ENCODE measurements at regions not wholly inside any gene's neighbourhood (a gene's known extent, or its start where the extent isn't known, plus 50 kb on each side); places are given as distances from the start of the nearest gene placed in this dataset.
A peak's percentile ranks its signal among the peaks of the same experiment; 100 is the strongest.

- no TSS peak for BruUV-seq (replicated peaks)
- Histone ChIP-seq H3K27ac (ENCODE audit: extremely low read depth, low read depth, low read length) (no peak overlapping the region), H3K9me3 (replicated peaks; ENCODE audit: control insufficient read depth, insufficient read depth, low read depth, low read length) (no peaks in the 10 kb centered on the region), H3K36me3 (ENCODE audit: control insufficient read depth, insufficient read depth, low read length) (no peaks in the 10 kb centered on the region), H3K79me2 (ENCODE audit: control insufficient read depth, insufficient read depth, low read length) (no peaks in the 10 kb centered on the region), H3K4me3 (no peak overlapping the region), H3K9me1 (ENCODE audit: control insufficient read depth, insufficient read depth, low read length) (no peaks in the 10 kb centered on the region), H3K9ac (ENCODE audit: insufficient read depth in 1 of 2, low read depth in 2 of 2, low read length in 2 of 2) (no peak overlapping the region), H4K20me1 (replicated peaks; ENCODE audit: control insufficient read depth, insufficient read depth, low read length) (no peaks in the 10 kb centered on the region), H3K4me2 (ENCODE audit: insufficient read depth, low read length) (no peak overlapping the region), H2AFZ (ENCODE audit: low read depth, low read length) (no peak overlapping the region), H3K27me3 (ENCODE audit: control insufficient read depth in 2 of 2, insufficient read depth in 2 of 2, low read length in 2 of 2) (peaks cover 0 to 7% of the 10 kb centered on the region in 2 experiments; a peak in 1 of 5 replicates), H3K4me1 (replicated peaks in 1 of 2; ENCODE audit: control insufficient read depth in 2 of 2, insufficient read depth in 2 of 2, low read length in 2 of 2) (no peaks in the 10 kb centered on the region)
- peak; percentile 40; the same call in 1 of the 2 replicates for TF ChIP-seq RAD51 (IDR thresholded peaks at IDR 0.05; ENCODE audit: borderline replicate concordance, low read depth)
- peak; percentile 75 for TF ChIP-seq TFE3 (CRISPR knock-in tag; IDR thresholded peaks at IDR 0.05)
- no peak for TF ChIP-seq NFIX (CRISPR knock-in tag; IDR thresholded peaks at IDR 0.05; ENCODE audit: low read depth)
- TF ChIP-seq STAT5A (IDR thresholded peaks at IDR 0.05; ENCODE audit: borderline replicate concordance, low read length) = no peak
- ATAC-seq = no peak
- POLR2A ChIA-PET = interaction anchor here (0.8 kb wide), 1 partner anchor 10 kb away, joined by 3 read pairs; no protein-coding TSS in a partner anchor
- CTCF ChIA-PET (ENCODE audit: low intra/inter-chr PET ratio) = no interaction called here
- no peak for DNase-seq (ENCODE audit: extremely low read depth in 1 of 4, low spot score in 3 of 4)
- FAIRE-seq = no peak
- in situ Hi-C loops (cut with MboI) (no loop called here), intact Hi-C loops (cut with micrococcal nuclease) (no loop called here)
- WGBS (ENCODE audit: insufficient coverage, low coverage, missing lambda C conversion rate) = 0% methylated on average over 3 of the region's 3 CpGs
Measured at GRCh38 chr2:239649309-239649708, 248.5 kb upstream of the HDAC4 start.

- peaks cover 0 to 7% of the 10 kb centered on the region in 2 experiments; a peak in 1 of 5 replicates for H3K27me3 ChIP-seq (ENCODE audit: control insufficient read depth in 2 of 2, insufficient read depth in 2 of 2, low read length in 2 of 2)
- intact Hi-C loops (cut with micrococcal nuclease) = no loop called here
- H3K9me1 ChIP-seq (ENCODE audit: control insufficient read depth, insufficient read depth, low read length) = no peaks in the 10 kb centered on the region
- no TSS peak for BruUV-seq (replicated peaks)
- no peaks in the 10 kb centered on the region for H3K4me1 ChIP-seq (replicated peaks in 1 of 2; ENCODE audit: control insufficient read depth in 2 of 2, insufficient read depth in 2 of 2, low read length in 2 of 2)
- no peak overlapping the region for H3K9ac ChIP-seq (ENCODE audit: insufficient read depth in 1 of 2, low read depth in 2 of 2, low read length in 2 of 2)
- no peak for DNase-seq (ENCODE audit: extremely low read depth in 1 of 4, low spot score in 3 of 4)
- in situ Hi-C loops (cut with MboI) = no loop called here
- WGBS (ENCODE audit: insufficient coverage, low coverage, missing lambda C conversion rate) = 0% methylated on average over 1 of the region's 2 CpGs
- H3K27ac ChIP-seq (ENCODE audit: extremely low read depth, low read depth, low read length) = no peak overlapping the region
- ChIA-PET POLR2A (interaction anchor here (0.8 kb wide), 1 partner anchor 9 kb away, joined by 3 read pairs; no protein-coding TSS in a partner anchor), CTCF (ENCODE audit: low intra/inter-chr PET ratio) (no interaction called here)
- ATAC-seq = no peak
- no peaks in the 10 kb centered on the region for H3K36me3 ChIP-seq (ENCODE audit: control insufficient read depth, insufficient read depth, low read length)
- no peak overlapping the region for H3K4me3 ChIP-seq
- H3K79me2 ChIP-seq (ENCODE audit: control insufficient read depth, insufficient read depth, low read length) = no peaks in the 10 kb centered on the region
- H4K20me1 ChIP-seq (replicated peaks; ENCODE audit: control insufficient read depth, insufficient read depth, low read length) = no peaks in the 10 kb centered on the region
- FAIRE-seq = no peak
- H3K9me3 ChIP-seq (replicated peaks; ENCODE audit: control insufficient read depth, insufficient read depth, low read depth, low read length) = no peaks in the 10 kb centered on the region
- H3K4me2 ChIP-seq (ENCODE audit: insufficient read depth, low read length) = no peak overlapping the region
- no peak overlapping the region for H2AFZ ChIP-seq (ENCODE audit: low read depth, low read length)
- TF ChIP-seq ZNF436 (CRISPR knock-in tag; IDR thresholded peaks at IDR 0.05) (no peak), POLR3G (IDR thresholded peaks at IDR 0.05; ENCODE audit: extremely low read depth, insufficient read length, insufficient replicate concordance) (no peak), E2F4 (CRISPR knock-in tag; IDR thresholded peaks at IDR 0.05; ENCODE audit: low read depth) (no peak), ZNF764 (CRISPR knock-in tag; IDR thresholded peaks at IDR 0.05; ENCODE audit: low read depth) (no peak), ZNF76 (CRISPR knock-in tag; IDR thresholded peaks at IDR 0.05; ENCODE audit: borderline replicate concordance) (no peak), ETV6 (IDR thresholded peaks at IDR 0.05; ENCODE audit: borderline replicate concordance in 1 of 2, low read depth in 2 of 2, low read length in 1 of 2) (no peak), ETV6 (CRISPR knock-in tag; IDR thresholded peaks at IDR 0.05; ENCODE audit: borderline replicate concordance) (no peak)
Measured at GRCh38 chr2:239648607-239649006, 247.8 kb upstream of the HDAC4 start.
